GM23248 (cell line): ENCODE measurements at regions not wholly inside any gene's neighbourhood (a gene's known extent, or its start where the extent isn't known, plus 50 kb on each side); places are given as distances from the start of the nearest gene placed in this dataset.
"Not testable (repeated sequence)": the region's sequence is repeated elsewhere in the genome, so short reads cannot be mapped to it uniquely, and the experiment has no call there.

ENCODE experiments used
- DNase-seq: peaks from one replicate; pipeline ENCODE4 v3.0.0-alpha.2; 2015
- H2AFZ ChIP-seq: fragments of 200-600 bp; sonication (generic); 2 replicates; pipeline ENCODE4 v1.6.1; 2016; ENCODE audit warnings: antibody characterized with exemption
- H3F3A ChIP-seq: fragments of 200-600 bp; sonication (generic); 2 replicates; pipeline ENCODE4 v1.6.1; 2016; ENCODE audit warnings: mild to moderate bottlenecking, antibody characterized with exemption, mixed run types; ENCODE audit not compliant: insufficient read depth
- H3K27ac ChIP-seq: fragments of 200-600 bp; sonication (generic); 2 replicates; pipeline ENCODE4 v1.5.1; 2016; ENCODE audit warnings: mild to moderate bottlenecking
- H3K27me3 ChIP-seq: fragments of 200-600 bp; sonication (generic); replicated peaks from 2 replicates; pipeline ENCODE4 v1.6.1; 2016; ENCODE audit warnings: mild to moderate bottlenecking; ENCODE audit not compliant: insufficient read depth
- H3K36me3 ChIP-seq: fragments of 200-600 bp; sonication (generic); 2 replicates; pipeline ENCODE4 v1.6.1; 2016; ENCODE audit warnings: low read depth, mild to moderate bottlenecking
- H3K4me1 ChIP-seq: fragments of 200-600 bp; sonication (generic); 2 replicates; pipeline ENCODE4 v1.6.1; 2016; ENCODE audit warnings: mild to moderate bottlenecking; ENCODE audit not compliant: insufficient read depth
- H3K4me2 ChIP-seq: fragments of 200-600 bp; sonication (generic); one replicate; pipeline ENCODE4 v1.6.1; 2016; ENCODE audit warnings: mild to moderate bottlenecking; ENCODE audit not compliant: unreplicated experiment
- H3K4me3 ChIP-seq: fragments of 200-600 bp; sonication (generic); 2 replicates; pipeline ENCODE4 v1.5.1; 2016; ENCODE audit warnings: mild to moderate bottlenecking
- H3K79me2 ChIP-seq: fragments of 200-600 bp; sonication (generic); 2 replicates; pipeline ENCODE4 v1.6.1; 2016; ENCODE audit warnings: mild to moderate bottlenecking; ENCODE audit not compliant: insufficient read depth
- H3K9ac ChIP-seq: fragments of 200-600 bp; sonication (generic); 2 replicates; pipeline ENCODE4 v1.6.1; 2016; ENCODE audit warnings: mild to moderate bottlenecking
- H3K9me2 ChIP-seq: fragments of 200-600 bp; sonication (generic); 2 replicates; pipeline ENCODE4 v1.6.1; 2016; ENCODE audit warnings: mixed run types, mild to moderate bottlenecking, moderate library complexity; ENCODE audit not compliant: insufficient read depth
- H3K9me3 ChIP-seq: fragments of 200-600 bp; sonication (generic); one replicate; pipeline ENCODE4 v1.6.1; 2017; ENCODE audit warnings: low read depth
- H4K20me1 ChIP-seq: fragments of 200-600 bp; sonication (generic); 2 replicates; pipeline ENCODE4 v1.6.0; 2016; ENCODE audit not compliant: insufficient read depth
- WGBS, 2 experiments: methylation state at CpG; one replicate each; pipeline ENCODE4 v1.1.6; 2015 to 2017; ENCODE audit warnings: low lambda C conversion rate in 2 of 2, low coverage in 1 of 2; ENCODE audit errors: missing lambda C conversion rate in 2 of 2; 5-methylcytosine and 5-hydroxymethylcytosine counted together
- in situ Hi-C: fragments of 300-500 bp; cut with MboI; formaldehyde crosslinking; loops from 2 replicates; pipeline ENCODE4 v1.15.0; 2020

DNA sequence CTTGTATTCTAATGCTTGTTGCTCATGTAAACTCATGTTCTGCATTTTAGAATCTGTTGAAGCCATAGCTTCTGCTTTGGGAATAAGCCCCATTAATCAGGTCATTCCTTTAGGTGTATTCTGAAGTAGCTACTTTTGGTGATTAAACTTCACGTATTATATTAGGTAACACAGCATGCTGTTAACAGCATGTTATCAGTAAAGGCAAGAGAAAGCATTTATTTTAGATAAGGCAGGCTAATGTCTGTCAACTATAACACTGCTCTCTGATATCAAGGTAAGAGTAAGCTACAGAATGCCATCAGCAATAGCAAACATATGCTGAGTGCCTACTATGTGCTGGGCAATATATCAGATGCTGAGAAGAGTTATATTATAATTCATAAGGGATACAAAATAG is 726.4 kb downstream of the TTLL7 start:
- H3K9me2 ChIP-seq, H3K27me3 ChIP-seq, in situ Hi-C loops, H3K9me3 ChIP-seq, H3K9ac ChIP-seq, H3K4me1 ChIP-seq, H3K4me3 ChIP-seq, H3K4me2 ChIP-seq, H3K79me2 ChIP-seq, H4K20me1 ChIP-seq, H2AFZ ChIP-seq, H3F3A ChIP-seq, H3K36me3 ChIP-seq, H3K27ac ChIP-seq, DNase-seq: not testable (repeated sequence)
- WGBS, 2 experiments, result 51 to 65% methylated on average over 1 of the region's 1 CpG

DNA sequence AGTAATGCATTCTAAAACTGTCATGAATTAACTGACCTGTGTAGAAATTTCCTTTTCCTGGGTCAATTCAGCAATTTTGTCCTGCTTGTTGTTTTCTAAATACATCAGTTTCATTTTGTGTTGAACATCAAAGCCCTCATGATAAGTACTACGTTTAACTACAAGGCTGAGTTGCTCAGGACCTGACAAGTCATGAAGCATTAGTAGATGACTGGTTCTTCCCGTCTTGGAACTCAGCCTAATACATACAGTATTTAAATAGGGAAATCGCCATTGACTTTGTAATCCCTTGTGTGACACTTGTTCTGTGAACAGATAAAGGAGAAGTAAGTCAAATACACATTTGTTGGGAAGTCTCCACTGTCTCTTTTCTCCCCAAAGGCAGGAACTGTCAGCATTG is 727.1 kb downstream of the TTLL7 start:
- H2AFZ ChIP-seq, H3K36me3 ChIP-seq, DNase-seq, H3K9me2 ChIP-seq, H3K4me2 ChIP-seq, H3K9ac ChIP-seq, H3F3A ChIP-seq, H3K27me3 ChIP-seq, H3K4me1 ChIP-seq, in situ Hi-C loops, H3K4me3 ChIP-seq, H3K27ac ChIP-seq, H3K9me3 ChIP-seq, H3K79me2 ChIP-seq, H4K20me1 ChIP-seq: not testable (repeated sequence)
- WGBS, 2 experiments, result 0% methylated on average over 3 of the region's 3 CpGs

DNA sequence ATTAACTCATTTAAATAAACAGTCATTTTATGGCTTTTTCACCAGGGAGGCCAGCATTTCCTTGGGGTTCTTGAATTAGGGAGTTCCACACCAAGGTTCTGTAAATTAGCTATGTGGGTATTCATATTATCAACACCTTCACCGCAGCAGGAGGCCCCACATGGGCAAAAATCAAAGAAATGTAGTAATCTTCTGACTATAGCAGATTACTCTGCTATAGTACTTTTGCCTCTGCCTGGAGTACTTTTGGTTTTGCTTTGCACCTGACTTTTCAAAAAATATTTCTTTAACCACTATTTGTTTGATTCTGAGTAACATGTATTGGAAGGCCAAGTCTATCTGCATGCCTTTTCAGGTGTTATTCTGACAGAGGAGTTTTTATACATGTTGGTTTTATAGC is 728.1 kb downstream of the TTLL7 start:
- H3K27ac ChIP-seq, H3K4me1 ChIP-seq, H3K9me3 ChIP-seq, H3K9ac ChIP-seq, H3K4me2 ChIP-seq, in situ Hi-C loops, H4K20me1 ChIP-seq, H3K79me2 ChIP-seq, H2AFZ ChIP-seq, H3F3A ChIP-seq, H3K36me3 ChIP-seq, H3K27me3 ChIP-seq, DNase-seq, H3K9me2 ChIP-seq, H3K4me3 ChIP-seq: not testable (repeated sequence)
- WGBS, 2 experiments, result 22 to 63% methylated on average over 1 of the region's 1 CpG

DNA sequence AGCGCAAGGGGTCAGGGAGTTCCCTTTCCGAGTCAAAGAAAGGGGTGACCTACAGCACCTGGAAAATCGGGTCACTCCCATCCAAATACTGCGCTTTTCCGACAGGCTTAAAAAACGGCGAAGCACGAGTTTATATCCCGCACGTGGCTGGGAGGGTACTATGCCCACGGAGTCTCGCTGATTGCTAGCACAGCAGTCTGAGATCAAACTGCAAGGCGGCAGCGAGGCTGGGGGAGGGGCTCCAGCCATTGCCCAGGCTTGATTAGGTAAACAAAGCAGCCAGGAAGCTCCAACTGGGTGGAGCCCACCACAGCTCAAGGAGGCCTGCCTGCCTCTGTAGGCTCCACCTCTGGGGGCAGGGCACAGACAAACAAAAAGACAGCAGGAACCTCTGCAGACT is 735.1 kb downstream of the TTLL7 start:
- not testable (repeated sequence) for H3K9me3 ChIP-seq, H3K4me1 ChIP-seq, DNase-seq

DNA sequence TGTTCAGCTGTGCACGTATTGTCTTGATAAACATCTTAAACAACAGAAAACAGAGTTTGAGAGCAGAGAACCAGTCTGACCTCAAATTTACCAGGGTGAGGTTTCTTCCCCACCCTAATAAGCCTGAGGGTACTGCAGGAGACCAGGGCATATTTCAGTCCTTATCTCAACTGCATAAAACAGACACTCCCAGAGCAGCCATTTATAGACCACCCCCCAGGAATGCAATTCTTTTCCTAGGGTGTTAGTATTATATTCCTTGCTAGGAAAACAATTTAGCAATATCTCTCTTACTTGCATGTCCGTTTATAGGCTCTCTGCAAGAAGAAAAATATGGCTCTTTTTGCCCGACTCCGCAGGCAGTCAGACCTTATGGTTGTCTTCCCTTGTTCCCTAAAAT is 747.2 kb downstream of the TTLL7 start:
- H3F3A ChIP-seq, H3K27ac ChIP-seq, H3K79me2 ChIP-seq, in situ Hi-C loops, H2AFZ ChIP-seq, H3K9me3 ChIP-seq, H3K4me3 ChIP-seq, H3K9me2 ChIP-seq, DNase-seq, H3K4me2 ChIP-seq, H3K9ac ChIP-seq, H3K4me1 ChIP-seq, H4K20me1 ChIP-seq, H3K36me3 ChIP-seq, H3K27me3 ChIP-seq: not testable (repeated sequence)
- 64 to 67% methylated on average over 4 of the region's 4 CpGs for WGBS, 2 experiments

More for the DNA sequence above, 735.1 kb downstream of the TTLL7 start:
- H4K20me1 ChIP-seq, H3K4me2 ChIP-seq, H3K9me2 ChIP-seq, H3K9ac ChIP-seq, H3K27ac ChIP-seq, H3K4me3 ChIP-seq, H3F3A ChIP-seq, H3K36me3 ChIP-seq, in situ Hi-C loops, H3K79me2 ChIP-seq, H2AFZ ChIP-seq, H3K27me3 ChIP-seq: not testable (repeated sequence)
- 88% methylated on average over 11 to 14 of the region's 14 CpGs for WGBS, 2 experiments

DNA sequence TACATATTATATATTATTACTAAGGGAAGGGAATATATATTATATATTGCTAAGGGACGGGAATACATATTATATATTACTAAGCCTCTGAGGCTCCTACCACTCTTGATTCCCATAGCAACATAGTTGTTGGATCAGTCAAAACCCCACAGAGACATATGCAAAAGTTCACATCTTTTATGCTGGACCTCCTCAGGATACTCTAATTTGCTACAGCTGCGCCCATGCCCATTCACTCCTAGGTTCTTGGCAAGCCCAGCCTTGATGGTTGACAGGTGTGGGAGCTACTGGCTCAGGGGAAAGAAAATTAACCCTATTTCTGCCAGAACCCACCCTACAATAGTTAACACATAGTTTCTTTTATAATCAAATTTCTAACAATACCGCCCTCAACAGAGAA is 752.2 kb downstream of the TTLL7 start:
- H3K9ac ChIP-seq, H3K36me3 ChIP-seq, H3F3A ChIP-seq, H3K4me1 ChIP-seq, DNase-seq, H3K9me3 ChIP-seq, in situ Hi-C loops, H4K20me1 ChIP-seq, H3K4me3 ChIP-seq, H2AFZ ChIP-seq, H3K27me3 ChIP-seq, H3K79me2 ChIP-seq, H3K27ac ChIP-seq, H3K9me2 ChIP-seq, H3K4me2 ChIP-seq: not testable (repeated sequence)
- 71 to 82% methylated on average over 3 of the region's 3 CpGs for WGBS, 2 experiments

DNA sequence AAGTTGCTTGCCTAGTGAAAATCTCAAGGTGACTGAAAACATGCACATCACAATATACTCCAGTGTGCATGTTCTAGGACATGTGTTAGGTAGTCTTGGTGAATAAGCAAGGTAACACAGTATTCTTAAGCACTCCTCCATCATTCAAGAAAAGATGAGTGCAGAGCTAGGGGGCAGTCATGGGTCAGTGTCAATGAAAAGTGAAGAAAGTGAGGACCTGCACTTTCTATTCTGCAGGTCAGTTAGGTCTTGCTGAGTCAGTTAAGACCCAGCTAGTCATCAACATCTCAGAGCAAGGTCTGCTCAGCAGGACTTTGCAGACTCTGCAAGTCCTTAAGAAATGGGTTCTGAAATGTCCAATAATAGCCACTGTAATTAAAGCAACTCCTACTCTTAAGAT is 754.1 kb downstream of the TTLL7 start:
- H3K27me3 ChIP-seq, H3K9me2 ChIP-seq, H4K20me1 ChIP-seq, H3K9me3 ChIP-seq, H3K4me1 ChIP-seq, DNase-seq, H3K27ac ChIP-seq, H3F3A ChIP-seq, H2AFZ ChIP-seq, H3K9ac ChIP-seq, H3K36me3 ChIP-seq, H3K79me2 ChIP-seq, H3K4me3 ChIP-seq, in situ Hi-C loops, H3K4me2 ChIP-seq: not testable (repeated sequence)

DNA sequence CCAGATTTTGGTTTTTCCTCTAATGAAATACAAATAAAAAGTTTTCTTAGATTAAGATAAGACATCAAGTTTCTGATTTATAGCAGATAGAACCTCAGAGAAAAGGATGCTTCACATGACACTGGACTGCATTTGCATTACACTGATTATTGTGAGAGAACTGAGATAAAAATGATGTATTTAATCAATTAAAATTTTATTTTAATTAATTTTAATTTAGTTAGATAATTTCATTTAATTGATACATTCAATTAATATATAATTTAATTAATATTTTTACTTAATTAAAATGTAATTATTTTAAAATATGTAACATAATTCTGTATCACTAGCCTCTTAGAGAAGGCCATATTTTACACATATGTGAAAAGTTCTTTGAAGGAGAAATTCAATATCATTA is 759.4 kb downstream of the TTLL7 start:
- H3K79me2 ChIP-seq, H3K27ac ChIP-seq, H3K4me3 ChIP-seq, H3K9ac ChIP-seq, H3K36me3 ChIP-seq, H4K20me1 ChIP-seq, in situ Hi-C loops, H3K27me3 ChIP-seq, H3K9me3 ChIP-seq, H3K4me1 ChIP-seq, DNase-seq, H2AFZ ChIP-seq, H3K9me2 ChIP-seq, H3F3A ChIP-seq, H3K4me2 ChIP-seq: not testable (repeated sequence)
